ENCODE measurements at regions not wholly inside any gene's neighbourhood (a gene's known extent, or its start where the extent isn't known, plus 50 kb on each side); places are given as distances from the start of the nearest gene placed in this dataset.

DNA sequence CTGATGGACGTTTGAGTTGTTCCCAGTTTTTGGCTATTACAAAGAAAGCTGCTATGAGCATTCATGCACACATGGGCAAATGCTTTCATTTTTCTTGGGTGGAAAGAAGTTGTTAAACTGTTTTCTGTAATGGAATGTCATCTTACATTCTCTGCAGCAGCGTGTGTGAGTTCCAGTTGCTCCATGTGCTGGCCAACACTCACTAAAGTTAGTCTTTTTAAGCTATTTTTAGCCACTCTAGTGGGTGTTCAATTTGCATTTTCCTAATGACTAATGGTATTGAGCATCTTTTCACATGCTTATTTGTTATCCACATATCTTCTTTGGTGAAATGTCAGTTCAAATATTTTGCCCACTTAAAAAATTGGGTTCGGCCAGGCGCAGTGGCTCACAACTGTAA, 82.8 kb upstream of the COL13A1 start:
- no peaks in the 10 kb centered on the region for H3K9me3 Mint-ChIP-seq
- Histone ChIP-seq H3K4me3 (ENCODE audit: low read length) (no peak overlapping the region), H3K9me3 (ENCODE audit: control insufficient read depth, insufficient read depth, low read length) (no peaks in the 10 kb centered on the region), H3K27ac (ENCODE audit: low read length) (no peak overlapping the region), H3K27me3 (ENCODE audit: control insufficient read depth, insufficient read depth, low read length) (no peaks in the 10 kb centered on the region), H3K36me3 (ENCODE audit: control insufficient read depth, insufficient read depth, low read length) (no peaks in the 10 kb centered on the region), H3K4me1 (ENCODE audit: control insufficient read depth, insufficient read depth, low read length) (no peaks in the 10 kb centered on the region)
- no peak overlapping the region for H3K4me3 Mint-ChIP-seq
- H3K4me1 Mint-ChIP-seq, result no peaks in the 10 kb centered on the region
- intact Hi-C loops (cut with micrococcal nuclease), result no loop called here
- H3K27me3 Mint-ChIP-seq (ENCODE audit: low read depth in 2 of 2), result peaks cover 5 to 9% of the 10 kb centered on the region in 2 donors
- WGBS (ENCODE audit: insufficient coverage), result 86% methylated on average over 4 of the region's 4 CpGs
- H3K27ac Mint-ChIP-seq, result no peak overlapping the region
- DNase-seq (no peak), ATAC-seq (no peak)
- no peaks in the 10 kb centered on the region for H3K36me3 Mint-ChIP-seq
- TF ChIP-seq, protein P1, sequence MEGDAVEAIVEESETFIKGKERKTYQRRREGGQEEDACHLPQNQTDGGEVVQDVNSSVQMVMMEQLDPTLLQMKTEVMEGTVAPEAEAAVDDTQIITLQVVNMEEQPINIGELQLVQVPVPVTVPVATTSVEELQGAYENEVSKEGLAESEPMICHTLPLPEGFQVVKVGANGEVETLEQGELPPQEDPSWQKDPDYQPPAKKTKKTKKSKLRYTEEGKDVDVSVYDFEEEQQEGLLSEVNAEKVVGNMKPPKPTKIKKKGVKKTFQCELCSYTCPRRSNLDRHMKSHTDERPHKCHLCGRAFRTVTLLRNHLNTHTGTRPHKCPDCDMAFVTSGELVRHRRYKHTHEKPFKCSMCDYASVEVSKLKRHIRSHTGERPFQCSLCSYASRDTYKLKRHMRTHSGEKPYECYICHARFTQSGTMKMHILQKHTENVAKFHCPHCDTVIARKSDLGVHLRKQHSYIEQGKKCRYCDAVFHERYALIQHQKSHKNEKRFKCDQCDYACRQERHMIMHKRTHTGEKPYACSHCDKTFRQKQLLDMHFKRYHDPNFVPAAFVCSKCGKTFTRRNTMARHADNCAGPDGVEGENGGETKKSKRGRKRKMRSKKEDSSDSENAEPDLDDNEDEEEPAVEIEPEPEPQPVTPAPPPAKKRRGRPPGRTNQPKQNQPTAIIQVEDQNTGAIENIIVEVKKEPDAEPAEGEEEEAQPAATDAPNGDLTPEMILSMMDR (IDR thresholded peaks at IDR 0.05), result no peak

DNA sequence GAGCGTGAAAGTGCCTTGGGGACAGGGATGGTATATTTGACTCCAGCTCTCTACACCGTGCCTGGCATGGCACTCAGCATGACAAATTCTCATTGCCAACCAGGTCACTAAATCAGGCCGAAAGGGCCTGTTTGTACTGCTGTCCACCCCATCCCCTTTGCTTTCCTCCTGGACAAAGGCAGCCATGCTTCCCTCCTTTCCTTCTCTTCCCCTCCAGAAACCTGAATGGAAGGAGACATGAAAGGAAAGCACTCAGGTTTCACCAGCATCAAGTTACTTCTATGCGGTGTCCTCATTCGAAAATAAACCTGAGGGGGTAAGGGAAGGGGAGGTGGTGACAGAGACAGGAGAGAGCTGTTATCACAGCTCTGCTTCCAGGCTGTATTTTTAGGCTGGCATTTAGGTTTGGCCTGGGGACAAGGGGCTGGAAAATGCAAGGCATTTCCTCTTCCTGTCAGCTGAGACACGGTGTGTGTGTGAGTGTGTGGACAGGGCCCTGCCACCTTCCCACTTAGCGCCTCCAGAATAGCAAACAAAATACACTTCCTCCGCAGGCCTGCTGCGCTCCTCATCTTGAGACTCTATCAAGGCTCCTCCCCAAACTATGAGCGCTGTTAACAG, 79.9 kb upstream of the COL13A1 start:
- H3K36me3 Mint-ChIP-seq, result no peaks in the 10 kb centered on the region
- no peaks in the 10 kb centered on the region for H3K4me1 Mint-ChIP-seq
- H3K27me3 Mint-ChIP-seq (ENCODE audit: low read depth in 2 of 2), result peaks cover 19 to 26% of the 10 kb centered on the region in 2 donors
- ATAC-seq (no peak), DNase-seq (no peak)
- Histone ChIP-seq H3K27ac (ENCODE audit: low read length) (no peak overlapping the region), H3K4me3 (ENCODE audit: low read length) (no peak overlapping the region), H3K4me1 (ENCODE audit: control insufficient read depth, insufficient read depth, low read length) (no peaks in the 10 kb centered on the region), H3K9me3 (ENCODE audit: control insufficient read depth, insufficient read depth, low read length) (no peaks in the 10 kb centered on the region), H3K36me3 (ENCODE audit: control insufficient read depth, insufficient read depth, low read length) (no peaks in the 10 kb centered on the region), H3K27me3 (ENCODE audit: control insufficient read depth, insufficient read depth, low read length) (no peaks in the 10 kb centered on the region)
- no peak overlapping the region for H3K27ac Mint-ChIP-seq
- 71% methylated on average over 6 of the region's 10 CpGs for WGBS (ENCODE audit: insufficient coverage)
- intact Hi-C loops (cut with micrococcal nuclease), result no loop called here
- no peak overlapping the region for H3K4me3 Mint-ChIP-seq
- TF ChIP-seq, protein P1 (IDR thresholded peaks at IDR 0.05), result no peak
- no peaks in the 10 kb centered on the region for H3K9me3 Mint-ChIP-seq

DNA sequence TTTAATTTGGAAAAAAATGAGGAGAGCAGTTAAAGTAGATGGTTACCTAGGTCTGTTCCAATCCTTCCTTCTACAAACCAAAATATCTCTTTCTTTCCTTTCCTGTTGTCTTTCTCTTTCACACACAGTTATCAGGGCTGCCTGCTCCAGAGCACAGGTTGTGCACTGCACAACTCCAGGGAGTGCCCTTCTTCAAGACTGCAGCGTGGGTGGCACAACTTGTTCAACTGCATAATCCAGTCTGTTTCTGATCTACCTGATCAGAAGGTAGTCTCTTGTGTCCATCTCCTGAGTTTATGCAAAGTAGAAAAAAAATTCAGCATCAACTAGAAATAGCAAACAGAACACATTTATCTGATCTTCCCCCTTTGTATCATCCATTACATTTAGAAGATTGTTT, 78.1 kb upstream of the COL13A1 start:
- H3K9me3 Mint-ChIP-seq, result no peaks in the 10 kb centered on the region
- no peak overlapping the region for H3K4me3 ChIP-seq (ENCODE audit: low read length)
- no peak for DNase-seq
- WGBS (ENCODE audit: insufficient coverage), result 84% methylated on average over 1 of the region's 1 CpG
- no peak overlapping the region for H3K4me3 Mint-ChIP-seq
- TF ChIP-seq, protein P1 (IDR thresholded peaks at IDR 0.05), result no peak
- H3K27ac ChIP-seq (ENCODE audit: low read length), result no peak overlapping the region
- H3K9me3 ChIP-seq (ENCODE audit: control insufficient read depth, insufficient read depth, low read length), result no peaks in the 10 kb centered on the region
- no peaks in the 10 kb centered on the region for H3K4me1 ChIP-seq (ENCODE audit: control insufficient read depth, insufficient read depth, low read length)
- intact Hi-C loops (cut with micrococcal nuclease), result no loop called here
- no peaks in the 10 kb centered on the region for H3K4me1 Mint-ChIP-seq
- no peaks in the 10 kb centered on the region for H3K36me3 Mint-ChIP-seq
- no peaks in the 10 kb centered on the region for H3K27me3 ChIP-seq (ENCODE audit: control insufficient read depth, insufficient read depth, low read length)
- H3K36me3 ChIP-seq (ENCODE audit: control insufficient read depth, insufficient read depth, low read length), result no peaks in the 10 kb centered on the region
- H3K27ac Mint-ChIP-seq, result no peak overlapping the region
- ATAC-seq, result no peak
- H3K27me3 Mint-ChIP-seq (ENCODE audit: low read depth in 2 of 2), result peaks cover 19 to 26% of the 10 kb centered on the region in 2 donors

DNA sequence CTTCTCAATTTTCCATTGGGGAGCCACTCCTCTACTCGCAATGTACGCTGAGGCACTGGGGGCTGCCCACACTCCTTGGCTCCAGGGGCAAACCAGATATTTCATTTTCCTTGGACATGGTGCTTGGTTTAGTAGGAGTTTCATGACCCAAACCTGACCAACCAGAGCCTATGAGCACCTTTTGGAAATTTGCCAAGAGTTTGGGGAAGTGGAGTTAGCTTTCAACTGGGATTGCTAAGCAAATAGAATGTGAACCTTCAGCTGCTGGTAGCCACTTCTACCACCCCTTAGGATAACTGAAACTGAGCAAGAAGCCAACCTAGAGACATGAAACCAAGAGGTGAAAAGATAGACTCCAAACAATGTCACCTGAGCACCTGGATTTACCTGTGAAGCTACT, 74.9 kb upstream of the COL13A1 start:
- Histone ChIP-seq H3K9me3 (ENCODE audit: control insufficient read depth, insufficient read depth, low read length) (no peaks in the 10 kb centered on the region), H3K36me3 (ENCODE audit: control insufficient read depth, insufficient read depth, low read length) (no peaks in the 10 kb centered on the region), H3K27ac (ENCODE audit: low read length) (no peak overlapping the region), H3K4me3 (ENCODE audit: low read length) (no peak overlapping the region), H3K4me1 (ENCODE audit: control insufficient read depth, insufficient read depth, low read length) (no peaks in the 10 kb centered on the region), H3K27me3 (ENCODE audit: control insufficient read depth, insufficient read depth, low read length) (no peaks in the 10 kb centered on the region)
- 97% methylated on average over 2 of the region's 2 CpGs for WGBS (ENCODE audit: insufficient coverage)
- intact Hi-C loops (cut with micrococcal nuclease), result no loop called here
- Mint-ChIP-seq H3K27me3 (ENCODE audit: low read depth in 2 of 2) (peaks cover 15 to 26% of the 10 kb centered on the region in 2 donors), H3K4me1 (no peaks in the 10 kb centered on the region), H3K36me3 (no peaks in the 10 kb centered on the region), H3K4me3 (no peak overlapping the region), H3K27ac (no peak overlapping the region), H3K9me3 (no peaks in the 10 kb centered on the region)
- ATAC-seq, result no peak
- TF ChIP-seq, protein P1 (IDR thresholded peaks at IDR 0.05), result no peak
- no peak for DNase-seq
